ENCODE measurements at regions not wholly inside any gene's neighbourhood (a gene's known extent, or its start where the extent isn't known, plus 50 kb on each side); places are given as distances from the start of the nearest gene placed in this dataset.

DNA sequence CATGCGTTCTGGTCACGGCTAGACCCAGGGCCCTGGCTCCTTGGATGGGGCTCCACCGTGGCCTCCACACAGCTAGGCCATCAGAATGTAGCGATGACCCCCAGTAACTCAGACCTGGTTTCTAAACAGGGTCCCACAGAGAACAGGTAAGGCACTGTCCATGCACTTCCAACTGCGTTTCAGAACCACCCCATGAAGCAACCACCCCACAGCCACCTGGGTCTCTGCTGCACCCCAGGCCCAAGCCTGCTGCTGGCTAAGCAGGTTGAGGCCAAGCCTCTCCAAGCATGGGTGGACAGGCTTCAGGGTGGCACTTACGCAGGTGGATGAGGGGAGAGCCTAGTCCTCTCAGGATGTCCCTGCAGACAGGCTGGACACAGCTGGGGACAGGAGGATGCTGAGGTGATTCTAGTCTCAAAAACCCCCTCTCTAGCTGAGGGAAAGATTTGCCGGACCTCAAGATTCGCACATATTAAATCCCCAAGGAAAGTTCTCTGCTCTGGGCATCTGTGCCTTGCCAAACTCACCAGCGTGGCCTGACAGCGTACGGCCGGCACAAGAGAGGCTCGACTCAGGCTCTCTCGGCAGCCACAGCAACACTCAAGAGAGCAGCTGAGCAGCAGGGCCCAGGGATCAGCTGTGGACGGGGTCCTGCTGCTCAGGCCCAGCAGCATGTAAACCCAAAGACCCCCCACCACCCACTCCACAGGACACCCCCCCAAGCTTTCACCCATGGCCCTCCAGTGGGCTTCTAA is 141.6 kb downstream of the CRYBB2 start:
- TF ChIP-seq EP300 (IDR thresholded peaks at IDR 0.05) (no peak), POLR2A (IDR thresholded peaks at IDR 0.05) (no peak), POLR2AphosphoS5 (IDR thresholded peaks at IDR 0.05) (no peak)
- TF ChIP-seq, protein P1, sequence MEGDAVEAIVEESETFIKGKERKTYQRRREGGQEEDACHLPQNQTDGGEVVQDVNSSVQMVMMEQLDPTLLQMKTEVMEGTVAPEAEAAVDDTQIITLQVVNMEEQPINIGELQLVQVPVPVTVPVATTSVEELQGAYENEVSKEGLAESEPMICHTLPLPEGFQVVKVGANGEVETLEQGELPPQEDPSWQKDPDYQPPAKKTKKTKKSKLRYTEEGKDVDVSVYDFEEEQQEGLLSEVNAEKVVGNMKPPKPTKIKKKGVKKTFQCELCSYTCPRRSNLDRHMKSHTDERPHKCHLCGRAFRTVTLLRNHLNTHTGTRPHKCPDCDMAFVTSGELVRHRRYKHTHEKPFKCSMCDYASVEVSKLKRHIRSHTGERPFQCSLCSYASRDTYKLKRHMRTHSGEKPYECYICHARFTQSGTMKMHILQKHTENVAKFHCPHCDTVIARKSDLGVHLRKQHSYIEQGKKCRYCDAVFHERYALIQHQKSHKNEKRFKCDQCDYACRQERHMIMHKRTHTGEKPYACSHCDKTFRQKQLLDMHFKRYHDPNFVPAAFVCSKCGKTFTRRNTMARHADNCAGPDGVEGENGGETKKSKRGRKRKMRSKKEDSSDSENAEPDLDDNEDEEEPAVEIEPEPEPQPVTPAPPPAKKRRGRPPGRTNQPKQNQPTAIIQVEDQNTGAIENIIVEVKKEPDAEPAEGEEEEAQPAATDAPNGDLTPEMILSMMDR (IDR thresholded peaks at IDR 0.05) = no peak

Data from gastroesophageal sphincter (tissue), 3 donors.